ENCODE measurements at regions not wholly inside any gene's neighbourhood (a gene's known extent, or its start where the extent isn't known, plus 50 kb on each side); places are given as distances from the start of the nearest gene placed in this dataset.
A peak's percentile ranks its signal among the peaks of the same experiment; 100 is the strongest.

- DNase-seq (ENCODE audit: low read depth in 1 of 2, low spot score in 1 of 2): peak; percentile 17 to 32
- no peak overlapping the region for H3K27ac ChIP-seq
- no peaks in the 10 kb centered on the region for H3K4me1 ChIP-seq (ENCODE audit: low read depth)
- no peaks in the 10 kb centered on the region for H3K36me3 ChIP-seq
- H3K4me3 ChIP-seq: no peak overlapping the region
- no peaks in the 10 kb centered on the region for H3K27me3 ChIP-seq
- H3K9me3 ChIP-seq (ENCODE audit: low read depth): no peaks in the 10 kb centered on the region
- no peak for TF ChIP-seq CTCF (IDR thresholded peaks at IDR 0.05; ENCODE audit: low read depth, low read length)
Measured at GRCh38 chr5:167217097-167217743, 1074.2 kb upstream of the WWC1 start.

- DNase-seq (ENCODE audit: low read depth in 1 of 2, low spot score in 1 of 2): no peak
- Histone ChIP-seq H3K9me3 (ENCODE audit: low read depth) (no peaks in the 10 kb centered on the region), H3K36me3 (no peaks in the 10 kb centered on the region), H3K27ac (no peak overlapping the region), H3K4me3 (no peak overlapping the region), H3K27me3 (no peaks in the 10 kb centered on the region), H3K4me1 (ENCODE audit: low read depth) (no peaks in the 10 kb centered on the region)
- TF ChIP-seq CTCF (IDR thresholded peaks at IDR 0.05; ENCODE audit: low read depth, low read length): no peak
Measured at GRCh38 chr5:167219298-167219697, 1072.1 kb upstream of the WWC1 start.

GRCh38 chr5:167226386-167226785 lies 1065.1 kb upstream of the WWC1 start:
- Histone ChIP-seq H3K36me3 (no peaks in the 10 kb centered on the region), H3K27ac (no peak overlapping the region), H3K4me3 (no peak overlapping the region), H3K4me1 (ENCODE audit: low read depth) (no peaks in the 10 kb centered on the region), H3K9me3 (ENCODE audit: low read depth) (no peaks in the 10 kb centered on the region), H3K27me3 (no peaks in the 10 kb centered on the region)
- no peak for DNase-seq (ENCODE audit: low read depth in 1 of 2, low spot score in 1 of 2)
- no peak for TF ChIP-seq CTCF (IDR thresholded peaks at IDR 0.05; ENCODE audit: low read depth, low read length)

GRCh38 chr5:167228134-167228533 lies 1063.3 kb upstream of the WWC1 start:
- no peak for DNase-seq (ENCODE audit: low read depth in 1 of 2, low spot score in 1 of 2)
- Histone ChIP-seq H3K27ac (no peak overlapping the region), H3K4me1 (ENCODE audit: low read depth) (no peaks in the 10 kb centered on the region), H3K36me3 (no peaks in the 10 kb centered on the region), H3K27me3 (no peaks in the 10 kb centered on the region), H3K9me3 (ENCODE audit: low read depth) (no peaks in the 10 kb centered on the region), H3K4me3 (no peak overlapping the region)
- no peak for TF ChIP-seq CTCF (IDR thresholded peaks at IDR 0.05; ENCODE audit: low read depth, low read length)

GRCh38 chr5:167229751-167230150 lies 1061.7 kb upstream of the WWC1 start:
- H3K27ac ChIP-seq: no peak overlapping the region
- no peak for DNase-seq (ENCODE audit: low read depth in 1 of 2, low spot score in 1 of 2)
- no peaks in the 10 kb centered on the region for H3K9me3 ChIP-seq (ENCODE audit: low read depth)
- H3K4me3 ChIP-seq: no peak overlapping the region
- no peaks in the 10 kb centered on the region for H3K36me3 ChIP-seq
- TF ChIP-seq CTCF (IDR thresholded peaks at IDR 0.05; ENCODE audit: low read depth, low read length): no peak
- no peaks in the 10 kb centered on the region for H3K4me1 ChIP-seq (ENCODE audit: low read depth)
- no peaks in the 10 kb centered on the region for H3K27me3 ChIP-seq

Measured in cardiac muscle cell (in vitro differentiated cells and primary cell).